Stimulated activated CD4-positive, alpha-beta T cell treated with anti-CD3 and anti-CD28 coated beads, Interleukin-15, amount 100 ng/mL, for 1 hour (primary cell): ENCODE measurements at regions not wholly inside any gene's neighbourhood (a gene's known extent, or its start where the extent isn't known, plus 50 kb on each side); places are given as distances from the start of the nearest gene placed in this dataset.
"Not testable (repeated sequence)": the region's sequence is repeated elsewhere in the genome, so short reads cannot be mapped to it uniquely, and the experiment has no call there.

Experiments used
- DNase-seq, 2 donors: peaks; one replicate each; pipeline ENCODE4 v3.0.0-alpha.2; 2020; ENCODE audit warnings: low read depth in 1 of 2, low spot score in 1 of 2

DNA sequence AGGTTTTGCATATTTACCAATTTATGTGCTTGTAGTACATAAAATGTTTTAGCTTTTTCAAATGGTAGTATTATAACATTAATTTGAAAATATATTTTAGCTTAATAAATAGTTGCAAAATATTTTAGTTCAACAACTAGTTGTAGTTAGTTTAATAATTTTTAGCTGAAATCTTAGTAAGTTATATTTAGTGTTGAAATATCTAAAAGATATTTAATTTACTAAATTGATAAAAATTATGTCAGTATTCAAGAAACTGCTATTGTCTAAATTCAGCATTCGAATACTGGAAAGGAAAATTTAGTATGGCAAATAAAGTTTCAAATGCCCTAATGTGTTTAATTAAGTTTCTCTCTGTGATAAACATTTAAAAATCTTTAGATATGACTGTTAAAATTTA, 754.5 kb upstream of the MIR17HG start:
- DNase-seq, result no peak

DNA sequence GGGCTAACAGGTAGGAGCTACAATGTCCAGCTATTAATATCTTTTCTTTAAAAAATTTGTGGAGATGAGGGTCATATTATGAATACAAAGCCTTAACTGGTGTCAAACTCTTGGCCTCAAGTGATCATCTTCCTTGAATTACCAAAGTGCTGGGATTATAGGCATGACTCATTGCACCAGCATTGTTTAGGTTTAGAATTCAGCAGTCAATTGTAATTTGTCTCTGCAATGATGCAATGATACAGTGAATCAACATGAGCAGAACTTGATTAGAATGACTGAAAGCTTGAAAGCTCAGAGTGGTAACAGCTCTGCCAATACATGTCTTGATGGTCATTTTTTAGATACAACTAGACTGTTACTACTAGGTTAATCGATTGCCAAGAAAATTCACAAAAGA, 752.8 kb upstream of the MIR17HG start:
- no peak for DNase-seq

DNA sequence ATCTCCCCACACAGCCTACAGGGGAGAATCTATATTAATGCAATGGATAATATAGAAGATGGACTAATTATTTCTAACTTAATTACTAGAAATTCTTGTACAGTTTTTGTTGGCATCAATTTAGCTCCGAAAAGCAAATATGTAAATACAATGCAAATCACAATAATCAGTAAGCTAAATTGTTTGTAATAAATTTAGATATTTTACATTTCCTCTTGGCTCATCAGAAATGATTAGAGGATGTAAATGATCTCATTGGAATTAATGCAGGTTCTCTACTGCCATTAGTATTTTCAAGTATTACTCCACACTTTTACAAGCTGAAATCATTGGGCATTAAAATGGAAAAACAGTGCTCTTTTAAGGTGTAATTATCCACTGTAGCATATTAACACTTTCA, 741.8 kb upstream of the MIR17HG start:
- DNase-seq, result no peak

- not testable (repeated sequence) for DNase-seq
Observed at GRCh38 chr13:90606921-90607320, 740.6 kb upstream of the MIR17HG start.

GRCh38 chr13:90612391-90612790, 735.1 kb upstream of the MIR17HG start:
- no peak for DNase-seq

DNA sequence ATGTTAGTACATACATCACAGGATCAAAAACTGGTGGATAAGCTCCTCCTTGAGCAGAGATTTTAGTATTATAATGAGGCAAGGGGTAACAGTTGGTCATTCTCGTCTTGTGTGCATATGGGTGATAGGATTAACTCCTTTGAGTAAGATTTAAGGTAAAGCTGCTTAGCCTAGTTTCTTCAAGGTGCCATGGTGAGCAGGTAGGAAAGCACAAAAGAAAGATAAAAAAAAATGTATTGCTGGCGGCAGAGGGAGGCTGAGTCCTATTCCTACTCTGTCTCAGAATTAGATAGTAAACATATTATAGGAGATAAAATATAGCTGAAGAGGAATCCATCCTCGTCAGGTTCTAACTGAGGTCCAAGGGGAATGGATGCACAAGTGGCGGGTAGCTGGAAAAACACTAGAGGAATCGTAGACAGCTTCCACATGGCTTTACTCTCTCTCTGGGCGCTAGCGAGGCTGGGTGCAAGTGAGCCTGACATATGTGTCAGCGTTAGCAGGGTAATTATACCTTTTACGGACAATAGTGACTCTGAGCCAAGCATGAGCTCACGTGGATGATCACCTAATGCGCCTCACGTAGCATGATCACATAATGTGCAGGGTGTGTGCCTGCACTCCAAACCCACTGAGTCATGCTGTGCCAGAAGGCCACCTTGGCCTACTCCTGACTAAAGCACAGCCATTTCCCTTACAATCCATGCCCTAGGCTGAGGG, 734.3 kb upstream of the MIR17HG start:
- DNase-seq, result no peak

DNA sequence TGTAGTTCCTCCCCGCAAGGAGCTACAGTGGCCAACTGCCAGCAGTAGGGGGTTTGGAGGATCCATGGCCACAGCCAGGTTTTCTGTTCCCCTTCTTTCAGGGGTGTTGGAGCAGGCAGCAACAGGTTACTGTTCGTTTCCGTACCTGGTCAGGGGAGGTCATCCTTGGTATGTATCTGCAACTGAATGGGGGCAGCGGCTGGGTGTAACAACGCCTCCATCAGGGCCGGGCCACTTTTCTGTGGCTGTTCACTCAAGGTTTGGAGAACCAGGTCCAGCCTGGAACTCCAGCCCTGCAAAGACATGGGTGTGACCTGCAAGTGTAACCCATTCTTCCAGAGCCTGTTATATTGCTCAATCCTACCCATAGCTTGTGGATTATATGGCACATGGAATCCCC, 732.3 kb upstream of the MIR17HG start:
- no peak for DNase-seq

GRCh38 chr13:90615767-90616166, 731.7 kb upstream of the MIR17HG start:
- DNase-seq, result no peak

DNA sequence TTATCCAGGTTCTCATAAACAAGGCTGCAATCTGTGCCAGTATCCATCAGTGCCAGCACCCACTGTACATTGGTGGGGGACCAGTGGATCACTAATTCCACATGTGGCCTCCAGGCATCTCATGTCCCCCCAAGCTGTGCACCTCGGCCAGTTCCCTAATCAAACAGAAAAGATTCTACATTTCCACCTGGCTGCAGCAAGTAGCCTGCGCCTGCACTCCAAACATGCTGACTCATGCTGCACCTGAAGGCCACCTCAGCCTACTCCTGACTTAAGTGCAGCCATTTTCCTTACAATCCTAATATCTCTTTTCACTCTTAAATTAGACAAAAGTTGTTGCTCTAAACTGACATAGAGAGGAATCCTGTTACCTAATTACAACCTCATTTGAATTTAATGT, 729.4 kb upstream of the MIR17HG start:
- DNase-seq, result no peak

DNA sequence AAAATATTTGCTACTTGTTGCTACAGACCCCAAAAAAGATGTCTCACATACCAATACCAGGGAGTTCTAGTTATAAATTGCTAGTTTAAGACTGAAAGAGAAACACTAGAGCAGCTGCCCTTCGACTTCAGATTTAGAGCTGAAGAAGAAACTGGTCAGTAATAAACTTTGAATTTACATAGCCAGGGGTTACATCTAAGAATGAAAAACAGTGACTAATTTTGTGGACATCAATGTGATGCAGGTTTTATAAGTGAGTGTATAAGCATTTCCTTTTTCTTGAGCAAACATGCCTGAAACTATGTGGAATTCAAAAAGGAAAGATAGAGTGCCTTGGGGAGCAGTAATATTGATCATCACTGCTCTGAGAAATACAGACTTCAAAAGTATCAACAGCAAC, 724.9 kb upstream of the MIR17HG start:
- DNase-seq, result no peak

- no peak for DNase-seq
Observed at GRCh38 chr13:90623318-90624011, 724.0 kb upstream of the MIR17HG start.

GRCh38 chr13:90627813-90628212, 719.7 kb upstream of the MIR17HG start:
- DNase-seq, result no peak

GRCh38 chr13:90628471-90628870, 719.0 kb upstream of the MIR17HG start:
- DNase-seq, result no peak

DNA sequence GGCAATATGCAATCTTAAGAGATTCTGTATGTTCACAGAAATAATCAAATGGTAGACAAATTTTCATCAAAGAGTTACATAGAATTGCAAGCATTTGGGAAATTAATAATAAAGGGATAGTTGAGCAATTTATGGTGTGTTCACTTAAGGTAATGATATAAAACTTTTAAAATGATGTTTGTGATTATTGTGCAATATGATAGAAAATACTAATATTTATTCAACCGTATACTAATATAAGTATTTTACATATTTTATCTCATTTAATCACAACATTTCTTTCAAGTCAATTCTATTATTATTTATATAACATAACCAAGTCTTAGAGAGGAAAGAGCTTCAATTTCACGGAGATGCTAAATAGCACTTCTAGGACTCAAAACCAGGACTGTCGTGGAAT, 716.8 kb upstream of the MIR17HG start:
- DNase-seq, result no peak

- DNase-seq, result no peak
Observed at GRCh38 chr13:90632184-90632583, 715.3 kb upstream of the MIR17HG start.

DNA sequence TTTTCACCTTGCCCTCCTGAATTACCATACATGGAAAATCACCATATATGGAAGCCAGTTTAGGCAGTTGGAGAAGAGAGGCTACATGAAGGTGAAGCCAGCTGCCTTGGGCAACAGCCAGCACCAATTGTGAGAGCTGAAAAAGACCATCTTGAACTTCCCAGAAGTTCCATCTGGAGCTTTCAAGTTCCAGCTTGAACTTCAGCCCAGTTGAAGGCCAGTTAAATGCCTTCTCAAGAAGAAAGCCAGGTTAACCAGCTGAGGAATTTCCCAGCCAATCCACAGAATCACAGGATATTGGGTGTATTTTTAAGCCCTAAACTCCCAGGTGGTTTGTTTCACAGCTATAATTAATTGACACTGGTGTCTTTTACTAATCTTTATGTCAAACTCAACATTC, 713.6 kb upstream of the MIR17HG start:
- DNase-seq, result no peak

GRCh38 chr13:90640976-90641375, 706.5 kb upstream of the MIR17HG start:
- DNase-seq, result no peak

- no peak for DNase-seq
Observed at GRCh38 chr13:90641884-90642283, 705.6 kb upstream of the MIR17HG start.

GRCh38 chr13:90645582-90645981, 701.9 kb upstream of the MIR17HG start:
- DNase-seq, result no peak

GRCh38 chr13:90648497-90648896, 699.0 kb upstream of the MIR17HG start:
- no peak for DNase-seq

- no peak for DNase-seq
Observed at GRCh38 chr13:90652036-90652435, 695.5 kb upstream of the MIR17HG start.

DNA sequence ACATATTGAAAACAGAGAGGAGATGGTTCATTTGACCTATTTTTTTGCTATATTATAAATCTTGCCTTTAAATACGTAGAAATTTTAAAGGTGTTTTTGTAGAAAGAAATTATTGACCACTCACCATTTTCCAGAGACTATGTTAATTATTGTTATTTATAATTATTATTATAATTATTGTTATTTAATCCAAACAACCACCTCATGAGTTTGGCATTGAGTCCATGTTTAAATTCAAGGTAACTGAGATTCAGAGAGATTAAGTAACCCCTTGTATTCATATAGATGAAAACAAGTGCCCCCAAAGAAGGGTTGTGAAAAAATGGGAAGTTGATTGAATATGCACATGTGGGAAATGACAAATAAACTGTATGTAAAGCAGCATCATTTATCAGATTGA, 692.5 kb upstream of the MIR17HG start:
- no peak for DNase-seq

DNA sequence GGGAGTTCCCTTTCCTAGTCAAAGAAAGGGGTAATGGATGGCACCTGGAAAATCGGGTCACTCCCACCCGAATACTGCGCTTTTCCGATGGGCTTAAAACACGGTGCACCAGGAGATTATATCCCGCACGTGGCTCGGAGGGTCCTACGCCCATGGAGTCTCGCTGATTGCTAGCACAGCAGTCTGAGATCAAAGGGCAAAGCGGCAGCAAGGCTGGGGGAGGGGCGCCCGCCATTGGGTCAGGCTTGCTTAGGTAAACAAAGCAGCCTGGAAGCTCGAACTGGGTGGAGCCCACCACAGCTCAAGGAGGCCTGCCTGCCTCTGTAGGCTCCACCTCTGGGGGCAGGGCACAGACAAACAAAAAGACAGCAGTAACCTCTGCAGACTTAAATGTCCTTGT, 683.3 kb upstream of the MIR17HG start:
- not testable (repeated sequence) for DNase-seq
